H9 (cell line): ENCODE measurements at regions not wholly inside any gene's neighbourhood (a gene's known extent, or its start where the extent isn't known, plus 50 kb on each side); places are given as distances from the start of the nearest gene placed in this dataset.

Experiments
- DNase-seq: peaks from one replicate; pipeline ENCODE4 v3.0.0-alpha.2; 2017
- H2AFZ ChIP-seq: one replicate; pipeline ENCODE4 v1.6.1; 2013; ENCODE audit warnings: mild to moderate bottlenecking, low read length, control low read depth, moderate library complexity
- H2AK5ac ChIP-seq: 2 replicates; pipeline ENCODE4 v1.6.1; 2013; ENCODE audit warnings: low read length, control low read depth, mixed read lengths; ENCODE audit not compliant: insufficient read length
- H2BK120ac ChIP-seq: one replicate; pipeline ENCODE4 v1.6.1; 2013; ENCODE audit warnings: low read depth, mild to moderate bottlenecking, low read length, control low read depth, inconsistent platforms; ENCODE audit not compliant: poor library complexity, severe bottlenecking
- H2BK12ac ChIP-seq: 2 replicates; pipeline ENCODE4 v1.6.1; 2013; ENCODE audit warnings: low read length, control low read depth, mixed read lengths, low read depth; ENCODE audit not compliant: insufficient read length
- H2BK15ac ChIP-seq: 2 replicates; pipeline ENCODE4 v1.6.1; 2013; ENCODE audit warnings: low read depth, low read length, control low read depth
- H2BK20ac ChIP-seq: one replicate; pipeline ENCODE4 v1.6.1; 2013; ENCODE audit warnings: low read depth, mild to moderate bottlenecking, low read length, control low read depth, inconsistent platforms; ENCODE audit not compliant: poor library complexity, severe bottlenecking
- H2BK5ac ChIP-seq: 2 replicates; pipeline ENCODE4 v1.6.1; 2013; ENCODE audit warnings: low read length, control low read depth, mixed read lengths; ENCODE audit not compliant: insufficient read length
- H3K14ac ChIP-seq: 2 replicates; pipeline ENCODE4 v1.6.1; 2013; ENCODE audit warnings: low read length, control low read depth; ENCODE audit not compliant: insufficient read depth
- H3K18ac ChIP-seq: 2 replicates; pipeline ENCODE4 v1.6.1; 2013; ENCODE audit warnings: low read depth, mild to moderate bottlenecking, mixed read lengths, low read length, control low read depth; ENCODE audit not compliant: insufficient read length
- H3K23ac ChIP-seq: 2 replicates; pipeline ENCODE4 v1.6.1; 2013; ENCODE audit warnings: low read length, control low read depth, mixed read lengths, low read depth; ENCODE audit not compliant: insufficient read length
- H3K23me2 ChIP-seq: 2 replicates; pipeline ENCODE4 v1.6.1; 2013; ENCODE audit warnings: low read depth, mild to moderate bottlenecking, mixed read lengths, low read length, control low read depth; ENCODE audit not compliant: insufficient read length, poor library complexity, severe bottlenecking
- H3K27ac ChIP-seq: 2 replicates; pipeline ENCODE4 v1.5.1; 2013; ENCODE audit warnings: low read length, control low read depth, mixed read lengths, low read depth; ENCODE audit not compliant: insufficient read length
- H3K27me3 ChIP-seq: 2 replicates; pipeline ENCODE4 v1.6.1; 2013; ENCODE audit warnings: low read length, control low read depth, inconsistent platforms; ENCODE audit not compliant: insufficient read depth
- H3K4ac ChIP-seq: 2 replicates; pipeline ENCODE4 v1.6.1; 2013; ENCODE audit warnings: low read depth, mild to moderate bottlenecking, control low read depth, inconsistent platforms, low read length, moderate library complexity
- H3K4me1 ChIP-seq: 2 replicates; pipeline ENCODE4 v1.6.1; 2013; ENCODE audit warnings: low read length, control low read depth, inconsistent platforms; ENCODE audit not compliant: insufficient read depth
- H3K4me2 ChIP-seq: 2 replicates; pipeline ENCODE4 v1.6.1; 2013; ENCODE audit warnings: low read length, control low read depth, mixed read lengths; ENCODE audit not compliant: insufficient read length, insufficient read depth
- H3K56ac ChIP-seq: 2 replicates; pipeline ENCODE4 v1.6.1; 2013; ENCODE audit warnings: low read depth, mild to moderate bottlenecking, mixed read lengths, low read length, control low read depth; ENCODE audit not compliant: insufficient read length
- H3K79me1 ChIP-seq: 2 replicates; pipeline ENCODE4 v1.6.1; 2013; ENCODE audit warnings: low read depth, mild to moderate bottlenecking, moderate library complexity, low read length, control low read depth, inconsistent platforms; ENCODE audit not compliant: insufficient read depth, poor library complexity, severe bottlenecking
- H3K79me2 ChIP-seq: 2 replicates; pipeline ENCODE4 v1.6.1; 2013; ENCODE audit warnings: low read length, control low read depth, inconsistent platforms; ENCODE audit not compliant: insufficient read depth
- H3K9ac ChIP-seq: 2 replicates; pipeline ENCODE4 v1.6.1; 2013; ENCODE audit warnings: low read length, control low read depth, mixed read lengths; ENCODE audit not compliant: insufficient read length; ENCODE audit errors: extremely low read depth
- H3K9me3 ChIP-seq: one replicate; pipeline ENCODE4 v1.6.1; 2013; ENCODE audit warnings: low read depth, low read length, inconsistent platforms; ENCODE audit not compliant: control insufficient read depth
- H3T11ph ChIP-seq: one replicate; pipeline ENCODE4 v1.6.1; 2013; ENCODE audit warnings: mild to moderate bottlenecking, low read length, control low read depth, inconsistent platforms
- H4K20me1 ChIP-seq: one replicate; pipeline ENCODE4 v1.6.1; 2013; ENCODE audit not compliant: control insufficient read depth, insufficient read length, insufficient read depth
- H4K5ac ChIP-seq: 2 replicates; pipeline ENCODE4 v1.6.1; 2013; ENCODE audit warnings: low read depth, mild to moderate bottlenecking, mixed read lengths, low read length, control low read depth; ENCODE audit not compliant: insufficient read length
- H4K8ac ChIP-seq: replicated peaks from 2 replicates; pipeline ENCODE4 v1.6.1; 2013; ENCODE audit warnings: low read length, control low read depth, mixed read lengths, low read depth; ENCODE audit not compliant: insufficient read length
- H4K91ac ChIP-seq: 2 replicates; pipeline ENCODE4 v1.6.1; 2013; ENCODE audit warnings: low read depth, mild to moderate bottlenecking, moderate library complexity, mixed read lengths, low read length, control low read depth; ENCODE audit not compliant: insufficient read length
- H3K27ac Mint-ChIP-seq, 3 experiments: 2 replicates in 2 of 3; 3 replicates in 1 of 3; pipeline ENCODE4 v1.8.0; 2020 to 2021; ENCODE audit warnings: mixed read lengths in 3 of 3, mild to moderate bottlenecking in 1 of 3, moderate library complexity in 1 of 3
- H3K27me3 Mint-ChIP-seq: 2 replicates; pipeline ENCODE4 v1.8.0; 2021; ENCODE audit warnings: low read depth, mild to moderate bottlenecking, moderate library complexity, mixed read lengths
- H3K36me3 Mint-ChIP-seq, 3 experiments: 2 replicates in 2 of 3; 3 replicates in 1 of 3; pipeline ENCODE4 v1.8.0; 2020 to 2021; ENCODE audit warnings: low read depth in 3 of 3, mixed read lengths in 3 of 3; ENCODE audit not compliant: insufficient read depth in 1 of 3
- H3K4me1 Mint-ChIP-seq, 2 experiments: 2 replicates each; pipeline ENCODE4 v1.8.0; 2020; ENCODE audit warnings: mixed read lengths in 2 of 2
- H3K4me3 Mint-ChIP-seq, 2 experiments: 2 replicates in 1 of 2; 3 replicates in 1 of 2; pipeline ENCODE4 v1.8.0; 2020 to 2021; ENCODE audit warnings: mild to moderate bottlenecking in 2 of 2, mixed read lengths in 2 of 2, moderate library complexity in 1 of 2
- H3K9me3 Mint-ChIP-seq, 2 experiments: 2 replicates in 1 of 2; 3 replicates in 1 of 2; pipeline ENCODE4 v1.8.0; 2020; ENCODE audit warnings: mild to moderate bottlenecking in 2 of 2, mixed read lengths in 2 of 2, moderate library complexity in 1 of 2
- CTCF ChIP-seq: fragments of 200-600 bp; sonication (generic); conservative IDR thresholded peaks from 3 replicates; pipeline ENCODE4 v1.8.0; 2021; ENCODE audit warnings: antibody characterized with exemption, mild to moderate bottlenecking
- WGBS: extraction: QIAGEN DNeasy Blood & Tissue Kit; methylation state at CpG from one replicate; pipeline ENCODE4 v1.1.7; 2013; ENCODE audit warnings: missing lambda C conversion rate, low lambda C conversion rate, mixed read lengths; ENCODE audit not compliant: insufficient read length; ENCODE audit errors: extremely low coverage; 5-methylcytosine and 5-hydroxymethylcytosine counted together

GRCh38 chr16:5465714-5466113 lies 368.1 kb upstream of the EEF2KMT start:
- Mint-ChIP-seq H3K36me3 (no peaks in the 10 kb centered on the region; a peak in 2 of 7 replicates), H3K9me3 (no peaks in the 10 kb centered on the region; a peak in 2 of 5 replicates), H3K27me3 (peaks cover 7% of the 10 kb centered on the region), H3K4me3 (no peak overlapping the region), H3K27ac (no peak overlapping the region), H3K4me1 (peaks cover 8 to 16% of the 10 kb centered on the region in 2 experiments)
- Histone ChIP-seq H3K9ac (no peak overlapping the region), H3K23ac (no peak overlapping the region), H2BK120ac (no peak overlapping the region), H2BK20ac (no peak overlapping the region), H2BK5ac (no peak overlapping the region), H3K27ac (no peak overlapping the region), H3K4me1 (no peaks in the 10 kb centered on the region), H3K23me2 (no peaks in the 10 kb centered on the region), H3K14ac (no peak overlapping the region), H3K79me2 (no peaks in the 10 kb centered on the region), H2AK5ac (no peak overlapping the region), H2BK12ac (no peak overlapping the region), H4K5ac (no peak overlapping the region), H3K4ac (no peak overlapping the region), H3K79me1 (no peaks in the 10 kb centered on the region), H3K56ac (no peak overlapping the region), H3K18ac (no peak overlapping the region), H4K91ac (no peak overlapping the region), H2BK15ac (no peak overlapping the region), H3K9me3 (no peaks in the 10 kb centered on the region), H3K4me2 (no peak overlapping the region), H3K27me3 (no peaks in the 10 kb centered on the region), H2AFZ (no peak overlapping the region), H4K8ac (no peak overlapping the region), H3T11ph (no peak overlapping the region), H4K20me1 (no peaks in the 10 kb centered on the region)
- no CpG with 5 or more reads among the region's 6 CpGs for WGBS
- no peak for DNase-seq
- TF ChIP-seq CTCF, result no peak
